ENCODE measurements at regions not wholly inside any gene's neighbourhood (a gene's known extent, or its start where the extent isn't known, plus 50 kb on each side); places are given as distances from the start of the nearest gene placed in this dataset.

- H3K4me3 ChIP-seq (ENCODE audit: low read depth, low read length): no peak overlapping the region
- no peak for TF ChIP-seq CTCF (conservative IDR thresholded peaks at IDR 0.05; ENCODE audit: low read depth, low read length)
- DNase-seq (ENCODE audit: low read depth): peak; percentile 45
Observed at GRCh38 chr2:235230821-235231601, 262.8 kb upstream of the AGAP1 start.

- no peak for TF ChIP-seq CTCF (conservative IDR thresholded peaks at IDR 0.05; ENCODE audit: low read depth, low read length)
- DNase-seq (ENCODE audit: low read depth): no peak
- H3K4me3 ChIP-seq (ENCODE audit: low read depth, low read length): no peak overlapping the region
Observed at GRCh38 chr2:235232449-235233433, 261.1 kb upstream of the AGAP1 start.

GRCh38 chr2:235234736-235235135, 259.1 kb upstream of the AGAP1 start:
- DNase-seq (ENCODE audit: low read depth): peak; percentile 67
- TF ChIP-seq CTCF (conservative IDR thresholded peaks at IDR 0.05; ENCODE audit: low read depth, low read length): no peak
- no peak overlapping the region for H3K4me3 ChIP-seq (ENCODE audit: low read depth, low read length)

GRCh38 chr2:235235977-235236767, 257.7 kb upstream of the AGAP1 start:
- DNase-seq (ENCODE audit: low read depth): no peak
- no peak overlapping the region for H3K4me3 ChIP-seq (ENCODE audit: low read depth, low read length)
- TF ChIP-seq CTCF (conservative IDR thresholded peaks at IDR 0.05; ENCODE audit: low read depth, low read length): no peak

GRCh38 chr2:235238537-235238936, 255.3 kb upstream of the AGAP1 start:
- no peak for TF ChIP-seq CTCF (conservative IDR thresholded peaks at IDR 0.05; ENCODE audit: low read depth, low read length)
- DNase-seq (ENCODE audit: low read depth): peak; percentile 40
- H3K4me3 ChIP-seq (ENCODE audit: low read depth, low read length): no peak overlapping the region

GRCh38 chr2:235240574-235240973, 253.3 kb upstream of the AGAP1 start:
- no peak for DNase-seq (ENCODE audit: low read depth)
- H3K4me3 ChIP-seq (ENCODE audit: low read depth, low read length): no peak overlapping the region
- no peak for TF ChIP-seq CTCF (conservative IDR thresholded peaks at IDR 0.05; ENCODE audit: low read depth, low read length)

Measured in choroid plexus epithelial cell (primary cell).